HEK293 (cell line): ENCODE measurements at regions not wholly inside any gene's neighbourhood (a gene's known extent, or its start where the extent isn't known, plus 50 kb on each side); places are given as distances from the start of the nearest gene placed in this dataset.

Experiments used
- FEZF1 ChIP-seq: fragments of 450-650 bp; formaldehyde crosslinking; IDR thresholded peaks from 2 replicates; pipeline ENCODE4 v1.5.1; 2016; ENCODE audit warnings: missing biosample characterization, missing genetic modification characterization
- MEIS1 ChIP-seq: sonication (generic); formaldehyde crosslinking; IDR thresholded peaks from 2 replicates; pipeline ENCODE4 v1.8.1; 2022; ENCODE audit warnings: missing genetic modification reagents, mild to moderate bottlenecking, borderline replicate concordance

- TF ChIP-seq MEIS1 (CRISPR knock-in tag) (no peak), FEZF1 (tag by site-specific recombination) (no peak)
These were observed 337.1 kb upstream of the MAP2 start for GRCh38 chr2:209086761-209087160.
